ES-I3 (cell line): ENCODE measurements at regions not wholly inside any gene's neighbourhood (a gene's known extent, or its start where the extent isn't known, plus 50 kb on each side); places are given as distances from the start of the nearest gene placed in this dataset.

Experiments used
- H3K36me3 ChIP-seq: 2 replicates; pipeline ENCODE4 v1.6.1; 2013; ENCODE audit warnings: mild to moderate bottlenecking, low read length, control low read depth, moderate library complexity; ENCODE audit not compliant: insufficient read depth
- H3K4me1 ChIP-seq: 2 replicates; pipeline ENCODE4 v1.6.1; 2013; ENCODE audit warnings: mild to moderate bottlenecking, control low read depth, low read length; ENCODE audit not compliant: insufficient read depth
- H3K9ac ChIP-seq: 2 replicates; pipeline ENCODE4 v1.6.1; 2013; ENCODE audit warnings: low read depth, mild to moderate bottlenecking, low read length, moderate library complexity
- H3K9me3 ChIP-seq: 2 replicates; pipeline ENCODE4 v1.6.1; 2013; ENCODE audit warnings: mild to moderate bottlenecking, low read length, moderate library complexity; ENCODE audit not compliant: control insufficient read depth, insufficient read depth

GRCh38 chr4:27182211-27182610, 321.6 kb downstream of the STIM2 start:
- Histone ChIP-seq H3K36me3 (no peaks in the 10 kb centered on the region), H3K9ac (no peak overlapping the region), H3K4me1 (no peaks in the 10 kb centered on the region), H3K9me3 (no peaks in the 10 kb centered on the region)

- no peaks in the 10 kb centered on the region for H3K36me3 ChIP-seq
- H3K9ac ChIP-seq: no peak overlapping the region
- H3K9me3 ChIP-seq: no peaks in the 10 kb centered on the region
- no peaks in the 10 kb centered on the region for H3K4me1 ChIP-seq
These were observed 324.0 kb downstream of the STIM2 start for GRCh38 chr4:27184508-27185155.

- Histone ChIP-seq H3K9ac (no peak overlapping the region), H3K36me3 (no peaks in the 10 kb centered on the region), H3K9me3 (no peaks in the 10 kb centered on the region), H3K4me1 (no peaks in the 10 kb centered on the region)
These were observed 326.1 kb downstream of the STIM2 start for GRCh38 chr4:27186710-27187109.

- Histone ChIP-seq H3K9me3 (no peaks in the 10 kb centered on the region), H3K4me1 (no peaks in the 10 kb centered on the region), H3K9ac (no peak overlapping the region), H3K36me3 (no peaks in the 10 kb centered on the region)
These were observed 327.1 kb downstream of the STIM2 start for GRCh38 chr4:27187786-27188185.

- Histone ChIP-seq H3K4me1 (no peaks in the 10 kb centered on the region), H3K9me3 (no peaks in the 10 kb centered on the region), H3K9ac (no peak overlapping the region), H3K36me3 (no peaks in the 10 kb centered on the region)
These were observed 329.0 kb downstream of the STIM2 start for GRCh38 chr4:27189683-27190082.

- H3K36me3 ChIP-seq: no peaks in the 10 kb centered on the region
- H3K4me1 ChIP-seq: no peaks in the 10 kb centered on the region
- no peaks in the 10 kb centered on the region; the same call in 1 of the 2 replicates for H3K9me3 ChIP-seq
- no peak overlapping the region for H3K9ac ChIP-seq
These were observed 331.0 kb downstream of the STIM2 start for GRCh38 chr4:27191592-27191991.

- Histone ChIP-seq H3K9me3 (no peaks in the 10 kb centered on the region; the same call in 1 of the 2 replicates), H3K9ac (no peak overlapping the region), H3K4me1 (no peaks in the 10 kb centered on the region), H3K36me3 (no peaks in the 10 kb centered on the region)
These were observed 334.0 kb downstream of the STIM2 start for GRCh38 chr4:27194599-27195176.

- Histone ChIP-seq H3K4me1 (peaks cover 7% of the 10 kb centered on the region), H3K9ac (no peak overlapping the region), H3K36me3 (no peaks in the 10 kb centered on the region), H3K9me3 (no peaks in the 10 kb centered on the region; the same call in 1 of the 2 replicates)
These were observed 337.6 kb downstream of the STIM2 start for GRCh38 chr4:27198246-27198645.

- H3K4me1 ChIP-seq: peaks cover 7% of the 10 kb centered on the region
- H3K36me3 ChIP-seq: no peaks in the 10 kb centered on the region
- H3K9me3 ChIP-seq: no peaks in the 10 kb centered on the region; the same call in 1 of the 2 replicates
- no peak overlapping the region for H3K9ac ChIP-seq
These were observed 338.3 kb downstream of the STIM2 start for GRCh38 chr4:27198971-27199370.

- no peak overlapping the region for H3K9ac ChIP-seq
- no peaks in the 10 kb centered on the region for H3K9me3 ChIP-seq
- H3K4me1 ChIP-seq: peaks cover 10% of the 10 kb centered on the region; the same call in 1 of the 2 replicates
- no peaks in the 10 kb centered on the region for H3K36me3 ChIP-seq
These were observed 345.4 kb downstream of the STIM2 start for GRCh38 chr4:27206009-27206408.

- H3K9me3 ChIP-seq: no peaks in the 10 kb centered on the region
- peaks cover 8% of the 10 kb centered on the region; the same call in 1 of the 2 replicates for H3K4me1 ChIP-seq
- H3K36me3 ChIP-seq: no peaks in the 10 kb centered on the region
- no peak overlapping the region for H3K9ac ChIP-seq
These were observed 350.3 kb downstream of the STIM2 start for GRCh38 chr4:27210956-27211355.

- H3K4me1 ChIP-seq: no peaks in the 10 kb centered on the region
- H3K9ac ChIP-seq: no peak overlapping the region
- H3K9me3 ChIP-seq: no peaks in the 10 kb centered on the region
- H3K36me3 ChIP-seq: no peaks in the 10 kb centered on the region
These were observed 353.4 kb downstream of the STIM2 start for GRCh38 chr4:27214010-27214409.

GRCh38 chr4:27215220-27215826, 354.7 kb downstream of the STIM2 start:
- H3K9ac ChIP-seq: no peak overlapping the region
- no peaks in the 10 kb centered on the region for H3K36me3 ChIP-seq
- no peaks in the 10 kb centered on the region for H3K9me3 ChIP-seq
- no peaks in the 10 kb centered on the region for H3K4me1 ChIP-seq

GRCh38 chr4:27217261-27217769, 356.7 kb downstream of the STIM2 start:
- no peak overlapping the region for H3K9ac ChIP-seq
- no peaks in the 10 kb centered on the region for H3K36me3 ChIP-seq
- no peaks in the 10 kb centered on the region for H3K9me3 ChIP-seq
- no peaks in the 10 kb centered on the region for H3K4me1 ChIP-seq

GRCh38 chr4:27218013-27218412, 357.4 kb downstream of the STIM2 start:
- no peak overlapping the region for H3K9ac ChIP-seq
- H3K9me3 ChIP-seq: no peaks in the 10 kb centered on the region
- no peaks in the 10 kb centered on the region for H3K36me3 ChIP-seq
- no peaks in the 10 kb centered on the region for H3K4me1 ChIP-seq
